RWPE1 (cell line): ENCODE measurements at regions not wholly inside any gene's neighbourhood (a gene's known extent, or its start where the extent isn't known, plus 50 kb on each side); places are given as distances from the start of the nearest gene placed in this dataset.
"Not testable (repeated sequence)": the region's sequence is repeated elsewhere in the genome, so short reads cannot be mapped to it uniquely, and the experiment has no call there.

ENCODE experiments used
- CTCF ChIA-PET: fragments of 350-600 bp; sonication (Branson Sonifier 250); formaldehyde crosslinking; extraction: SDS; loops from one replicate; lab custom pipeline; 2021; lab: Yijun Ruan, JAX
- POLR2A ChIA-PET: fragments of 400-600 bp; formaldehyde crosslinking; extraction: SDS; loops from one replicate; lab custom pipeline; 2020; ENCODE audit warnings: antibody characterized with exemption; ENCODE audit not compliant: low non-redundant PET; lab: Yijun Ruan, JAX
- DNase-seq: peaks from one replicate; pipeline ENCODE4 v3.0.0; 2012; ENCODE audit warnings: low spot score
- H3K27ac ChIP-seq: fragments of 450-650 bp; 2 replicates; pipeline ENCODE4 v1.5.1; 2017
- CTCF ChIP-seq: fragments of 450-650 bp; conservative IDR thresholded peaks from 2 replicates; pipeline ENCODE4 v1.5.1; 2017; ENCODE audit warnings: low read depth, mild to moderate bottlenecking

GRCh38 chr6:127406722-127407121, 52.5 kb downstream of the KIAA0408 start:
- H3K27ac ChIP-seq, POLR2A ChIA-PET, CTCF ChIA-PET, DNase-seq: not testable (repeated sequence)

GRCh38 chr6:127406122-127406521, 53.1 kb downstream of the KIAA0408 start:
- ChIA-PET CTCF (no interaction called here), POLR2A (no interaction called here)
- no peak for DNase-seq
- H3K27ac ChIP-seq = no peak overlapping the region
- TF ChIP-seq CTCF = no peak

GRCh38 chr6:127404594-127405178, 54.5 kb downstream of the KIAA0408 start:
- no peak for DNase-seq

GRCh38 chr6:127404133-127404532, 55.1 kb downstream of the KIAA0408 start:
- ChIA-PET CTCF (no interaction called here), POLR2A (no interaction called here)
- no peak overlapping the region for H3K27ac ChIP-seq
- DNase-seq = no peak
- TF ChIP-seq CTCF = no peak

More at GRCh38 chr6:127404594-127405178, 54.5 kb downstream of the KIAA0408 start:
- ChIA-PET CTCF (no interaction called here), POLR2A (no interaction called here)
- no peak for TF ChIP-seq CTCF
- no peak overlapping the region for H3K27ac ChIP-seq

GRCh38 chr6:127403636-127404035, 55.6 kb downstream of the KIAA0408 start:
- DNase-seq = no peak
- ChIA-PET CTCF (no interaction called here), POLR2A (no interaction called here)

GRCh38 chr6:127402890-127403617, 56.1 kb downstream of the KIAA0408 start:
- POLR2A ChIA-PET = no interaction called here
- CTCF ChIA-PET = no interaction called here
- H3K27ac ChIP-seq = no peak overlapping the region
- no peak for TF ChIP-seq CTCF
- no peak for DNase-seq

More at GRCh38 chr6:127403636-127404035, 55.6 kb downstream of the KIAA0408 start:
- no peak overlapping the region for H3K27ac ChIP-seq
- no peak for TF ChIP-seq CTCF
